ENCODE measurements at regions not wholly inside any gene's neighbourhood (a gene's known extent, or its start where the extent isn't known, plus 50 kb on each side); places are given as distances from the start of the nearest gene placed in this dataset.

DNA sequence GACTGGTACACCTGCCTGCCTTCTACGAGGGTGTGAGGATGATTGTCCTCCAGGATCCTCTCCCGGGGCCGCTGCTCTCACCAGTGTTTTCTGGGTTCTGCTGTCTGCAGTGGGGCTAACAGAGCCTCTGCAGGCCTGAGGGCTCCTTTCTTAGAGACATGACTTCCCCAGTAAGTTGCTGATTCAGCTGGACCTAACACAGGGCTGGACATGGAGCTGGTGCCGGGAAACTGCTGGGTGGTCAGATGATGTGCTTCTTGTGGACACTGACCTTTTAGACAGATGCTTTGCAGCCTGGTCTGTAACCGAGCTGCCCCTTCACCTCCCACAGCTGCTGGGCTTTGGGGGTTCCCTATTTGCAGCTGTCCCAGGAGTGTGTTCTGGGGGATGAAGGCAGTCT lies 71.5 kb downstream of the FOXL1 start:
- no peak for TF ChIP-seq RAD21 (IDR thresholded peaks at IDR 0.05)
- TF ChIP-seq, protein P1, sequence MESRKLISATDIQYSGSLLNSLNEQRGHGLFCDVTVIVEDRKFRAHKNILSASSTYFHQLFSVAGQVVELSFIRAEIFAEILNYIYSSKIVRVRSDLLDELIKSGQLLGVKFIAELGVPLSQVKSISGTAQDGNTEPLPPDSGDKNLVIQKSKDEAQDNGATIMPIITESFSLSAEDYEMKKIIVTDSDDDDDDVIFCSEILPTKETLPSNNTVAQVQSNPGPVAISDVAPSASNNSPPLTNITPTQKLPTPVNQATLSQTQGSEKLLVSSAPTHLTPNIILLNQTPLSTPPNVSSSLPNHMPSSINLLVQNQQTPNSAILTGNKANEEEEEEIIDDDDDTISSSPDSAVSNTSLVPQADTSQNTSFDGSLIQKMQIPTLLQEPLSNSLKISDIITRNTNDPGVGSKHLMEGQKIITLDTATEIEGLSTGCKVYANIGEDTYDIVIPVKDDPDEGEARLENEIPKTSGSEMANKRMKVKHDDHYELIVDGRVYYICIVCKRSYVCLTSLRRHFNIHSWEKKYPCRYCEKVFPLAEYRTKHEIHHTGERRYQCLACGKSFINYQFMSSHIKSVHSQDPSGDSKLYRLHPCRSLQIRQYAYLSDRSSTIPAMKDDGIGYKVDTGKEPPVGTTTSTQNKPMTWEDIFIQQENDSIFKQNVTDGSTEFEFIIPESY (IDR thresholded peaks at IDR 0.05): no peak
- TF ChIP-seq, protein P2, sequence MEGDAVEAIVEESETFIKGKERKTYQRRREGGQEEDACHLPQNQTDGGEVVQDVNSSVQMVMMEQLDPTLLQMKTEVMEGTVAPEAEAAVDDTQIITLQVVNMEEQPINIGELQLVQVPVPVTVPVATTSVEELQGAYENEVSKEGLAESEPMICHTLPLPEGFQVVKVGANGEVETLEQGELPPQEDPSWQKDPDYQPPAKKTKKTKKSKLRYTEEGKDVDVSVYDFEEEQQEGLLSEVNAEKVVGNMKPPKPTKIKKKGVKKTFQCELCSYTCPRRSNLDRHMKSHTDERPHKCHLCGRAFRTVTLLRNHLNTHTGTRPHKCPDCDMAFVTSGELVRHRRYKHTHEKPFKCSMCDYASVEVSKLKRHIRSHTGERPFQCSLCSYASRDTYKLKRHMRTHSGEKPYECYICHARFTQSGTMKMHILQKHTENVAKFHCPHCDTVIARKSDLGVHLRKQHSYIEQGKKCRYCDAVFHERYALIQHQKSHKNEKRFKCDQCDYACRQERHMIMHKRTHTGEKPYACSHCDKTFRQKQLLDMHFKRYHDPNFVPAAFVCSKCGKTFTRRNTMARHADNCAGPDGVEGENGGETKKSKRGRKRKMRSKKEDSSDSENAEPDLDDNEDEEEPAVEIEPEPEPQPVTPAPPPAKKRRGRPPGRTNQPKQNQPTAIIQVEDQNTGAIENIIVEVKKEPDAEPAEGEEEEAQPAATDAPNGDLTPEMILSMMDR (IDR thresholded peaks at IDR 0.05; ENCODE audit: low read depth, low read length, missing input control): no peak
- TF ChIP-seq, protein P3, sequence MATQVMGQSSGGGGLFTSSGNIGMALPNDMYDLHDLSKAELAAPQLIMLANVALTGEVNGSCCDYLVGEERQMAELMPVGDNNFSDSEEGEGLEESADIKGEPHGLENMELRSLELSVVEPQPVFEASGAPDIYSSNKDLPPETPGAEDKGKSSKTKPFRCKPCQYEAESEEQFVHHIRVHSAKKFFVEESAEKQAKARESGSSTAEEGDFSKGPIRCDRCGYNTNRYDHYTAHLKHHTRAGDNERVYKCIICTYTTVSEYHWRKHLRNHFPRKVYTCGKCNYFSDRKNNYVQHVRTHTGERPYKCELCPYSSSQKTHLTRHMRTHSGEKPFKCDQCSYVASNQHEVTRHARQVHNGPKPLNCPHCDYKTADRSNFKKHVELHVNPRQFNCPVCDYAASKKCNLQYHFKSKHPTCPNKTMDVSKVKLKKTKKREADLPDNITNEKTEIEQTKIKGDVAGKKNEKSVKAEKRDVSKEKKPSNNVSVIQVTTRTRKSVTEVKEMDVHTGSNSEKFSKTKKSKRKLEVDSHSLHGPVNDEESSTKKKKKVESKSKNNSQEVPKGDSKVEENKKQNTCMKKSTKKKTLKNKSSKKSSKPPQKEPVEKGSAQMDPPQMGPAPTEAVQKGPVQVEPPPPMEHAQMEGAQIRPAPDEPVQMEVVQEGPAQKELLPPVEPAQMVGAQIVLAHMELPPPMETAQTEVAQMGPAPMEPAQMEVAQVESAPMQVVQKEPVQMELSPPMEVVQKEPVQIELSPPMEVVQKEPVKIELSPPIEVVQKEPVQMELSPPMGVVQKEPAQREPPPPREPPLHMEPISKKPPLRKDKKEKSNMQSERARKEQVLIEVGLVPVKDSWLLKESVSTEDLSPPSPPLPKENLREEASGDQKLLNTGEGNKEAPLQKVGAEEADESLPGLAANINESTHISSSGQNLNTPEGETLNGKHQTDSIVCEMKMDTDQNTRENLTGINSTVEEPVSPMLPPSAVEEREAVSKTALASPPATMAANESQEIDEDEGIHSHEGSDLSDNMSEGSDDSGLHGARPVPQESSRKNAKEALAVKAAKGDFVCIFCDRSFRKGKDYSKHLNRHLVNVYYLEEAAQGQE (IDR thresholded peaks at IDR 0.05): no peak
- no peak for TF ChIP-seq SP1 (IDR thresholded peaks at IDR 0.05)
- no peak for TF ChIP-seq TAF1 (conservative IDR thresholded peaks at IDR 0.05)

Measured in liver (tissue), 3 donors.